ENCODE measurements at regions not wholly inside any gene's neighbourhood (a gene's known extent, or its start where the extent isn't known, plus 50 kb on each side); places are given as distances from the start of the nearest gene placed in this dataset.

GRCh38 chr14:101025696-101026095 is 122.2 kb upstream of the RTL1 start:
- TF ChIP-seq POLR2AphosphoS5 (IDR thresholded peaks at IDR 0.05) (no peak), POLR2A (IDR thresholded peaks at IDR 0.05) (no peak)

All from prostate gland (tissue), 1 donor.